ENCODE measurements at regions not wholly inside any gene's neighbourhood (a gene's known extent, or its start where the extent isn't known, plus 50 kb on each side); places are given as distances from the start of the nearest gene placed in this dataset.

- no TSS peak for BruUV-seq (replicated peaks)
Measured at GRCh38 chr3:138890555-138891187, 55.9 kb upstream of the PIK3CB start.

More at GRCh38 chr3:138890555-138891187, 55.9 kb upstream of the PIK3CB start:
- Histone ChIP-seq H3K4me1 (ENCODE audit: control insufficient read depth, insufficient read depth, low read length) (no peaks in the 10 kb centered on the region), H2BK15ac (ENCODE audit: low read depth, low read length) (peak overlapping the region; percentile 47; the same call in 1 of the 3 replicates), H3K14ac (replicated peaks; ENCODE audit: low read depth, low read length) (no peak overlapping the region), H3K27me3 (ENCODE audit: control insufficient read depth, insufficient read depth, low read length) (no peaks in the 10 kb centered on the region), H2AK5ac (ENCODE audit: low read depth, low read length) (no peak overlapping the region), H3K9me1 (ENCODE audit: insufficient read depth, low read length) (0 out of 2 replicates have a peak, but pooled peaks cover 3% of the 10 kb centered on the region), H2BK5ac (ENCODE audit: low read depth, low read length, poor library complexity, severe bottlenecking) (peak overlapping the region; percentile 1), H4K20me1 (ENCODE audit: insufficient read depth, low read length) (no peaks in the 10 kb centered on the region), H3K79me1 (ENCODE audit: low read depth in 1 of 2, low read length in 2 of 2) (no peaks in the 10 kb centered on the region), H3K36me3 (ENCODE audit: control insufficient read depth, insufficient read depth, low read length) (no peaks in the 10 kb centered on the region), H2AFZ (replicated peaks; ENCODE audit: low read length, poor library complexity) (no peak overlapping the region), H2BK120ac (ENCODE audit: low read depth, low read length) (peak overlapping the region; percentile 52; the same call in 1 of the 2 replicates), H4K91ac (ENCODE audit: insufficient read depth, low read depth, low read length) (peak overlapping the region; percentile 71), H3K9me3 (ENCODE audit: control insufficient read depth, insufficient read depth, low read length) (no peaks in the 10 kb centered on the region), H4K8ac (ENCODE audit: low read depth in 2 of 2, low read length in 2 of 2) (peak overlapping the region in 1 of 2 experiments; percentile 5; a peak in 2 of 4 replicates), H4K5ac (ENCODE audit: low read depth, low read length) (no peak overlapping the region), H3K4me2 (ENCODE audit: low read depth, low read length) (no peak overlapping the region), H2AK9ac (replicated peaks; ENCODE audit: low read depth, low read length, poor library complexity) (no peak overlapping the region), H3K9ac (ENCODE audit: low read depth, low read length) (no peak overlapping the region), H3K4ac (ENCODE audit: low read depth, low read length) (peak overlapping the region; percentile 73; the same call in 1 of the 2 replicates), H3K4me3 (ENCODE audit: insufficient read depth, low read depth, low read length) (no peak overlapping the region), H3K56ac (ENCODE audit: extremely low read depth, insufficient read depth, low read length) (no peak overlapping the region), H3K27ac (ENCODE audit: insufficient read depth, low read length) (no peak overlapping the region), H2BK20ac (ENCODE audit: low read depth, low read length) (peak overlapping the region; percentile 77), H3K23ac (ENCODE audit: low read depth, low read length) (no peak overlapping the region), H3K18ac (ENCODE audit: low read depth, low read length) (no peak overlapping the region)
- TF ChIP-seq POLR2A (IDR thresholded peaks at IDR 0.05; ENCODE audit: low read depth, low read length) (no peak), SMC3 (IDR thresholded peaks at IDR 0.05; ENCODE audit: low read depth, low read length) (no peak), MAFK (IDR thresholded peaks at IDR 0.05; ENCODE audit: low read depth, low read length) (no peak), MXI1 (IDR thresholded peaks at IDR 0.05; ENCODE audit: borderline replicate concordance, low read depth, low read length) (no peak), RAD21 (IDR thresholded peaks at IDR 0.05; ENCODE audit: low read length) (no peak), FOS (IDR thresholded peaks at IDR 0.05; ENCODE audit: low read depth, low read length) (no peak)
- 76% methylated on average over 5 of the region's 9 CpGs; no CpG with 5 or more reads in 1 of the 2 experiments for WGBS, 2 experiments (ENCODE audit: extremely low coverage in 2 of 2, insufficient read length in 1 of 2)
- ChIA-PET POLR2A (ENCODE audit: unreplicated experiment) (no interaction called here), CTCF (interaction anchor here (2.0 kb wide), 1 partner anchor 25 kb away, joined by 4 read pairs; no protein-coding TSS in a partner anchor)
- no peak for ATAC-seq (ENCODE audit: low read depth)
- no peak for DNase-seq
- intact Hi-C loops (cut with micrococcal nuclease) (no loop called here), in situ Hi-C loops (cut with MboI; ENCODE audit: low sequenced_read_pairs) (no loop called here), dilution Hi-C loops (cut with HindIII; ENCODE audit: low sequenced_read_pairs, unreplicated experiment) (no loop called here)

Data from IMR-90 (cell line).